ENCODE measurements at regions not wholly inside any gene's neighbourhood (a gene's known extent, or its start where the extent isn't known, plus 50 kb on each side); places are given as distances from the start of the nearest gene placed in this dataset.

DNA sequence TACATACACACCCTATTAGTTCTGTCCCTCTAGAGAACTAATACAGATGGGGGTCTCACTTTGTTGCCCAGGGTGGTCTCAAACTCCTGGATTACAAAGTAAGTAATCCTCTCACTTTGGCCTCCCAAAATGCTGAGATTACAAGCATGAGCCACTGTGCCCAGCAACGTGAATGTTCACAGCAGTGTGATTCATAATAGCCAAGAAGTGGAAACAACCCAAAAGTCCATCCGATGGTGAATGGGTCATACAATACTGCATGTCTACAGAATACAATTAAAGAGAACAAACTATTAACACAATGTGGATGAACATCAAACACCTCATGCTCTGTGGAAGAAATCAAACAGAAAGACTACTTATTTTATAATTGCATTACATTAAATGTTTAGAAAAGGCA lies 57.3 kb upstream of the SYNE2 start:
- TF ChIP-seq EZH2 (IDR thresholded peaks at IDR 0.05; ENCODE audit: insufficient read depth, poor library complexity, severe bottlenecking) (no peak), EZH2phosphoT487 (IDR thresholded peaks at IDR 0.05; ENCODE audit: insufficient read depth, low read depth) (no peak)

Data from GM23248 (cell line).